ENCODE measurements at regions not wholly inside any gene's neighbourhood (a gene's known extent, or its start where the extent isn't known, plus 50 kb on each side); places are given as distances from the start of the nearest gene placed in this dataset.

- TF ChIP-seq CTCF (IDR thresholded peaks at IDR 0.05), result no peak
- H3K27me3 ChIP-seq, result no peaks in the 10 kb centered on the region
- intact Hi-C loops (cut with DNase I), result no loop called here
- H3K9me3 ChIP-seq, result no peaks in the 10 kb centered on the region
- H3K4me3 ChIP-seq, result no peak overlapping the region
- DNase-seq (ENCODE audit: low spot score in 2 of 2), result no peak
- H3K27ac ChIP-seq, result no peak overlapping the region
- H3K4me1 ChIP-seq, result no peaks in the 10 kb centered on the region
- no peaks in the 10 kb centered on the region for H3K36me3 ChIP-seq
Observed at GRCh38 chr10:130361351-130362105, 225.3 kb downstream of the GLRX3 start.

- Histone ChIP-seq H3K9me3 (no peaks in the 10 kb centered on the region), H3K4me1 (no peaks in the 10 kb centered on the region), H3K27me3 (no peaks in the 10 kb centered on the region), H3K27ac (no peak overlapping the region), H3K4me3 (no peak overlapping the region), H3K36me3 (no peaks in the 10 kb centered on the region)
- TF ChIP-seq CTCF (IDR thresholded peaks at IDR 0.05), result no peak
- intact Hi-C loops (cut with DNase I), result no loop called here
- DNase-seq (ENCODE audit: low spot score in 2 of 2), result no peak
Observed at GRCh38 chr10:130362308-130362761, 226.1 kb downstream of the GLRX3 start.

GRCh38 chr10:130363051-130363450 lies 226.9 kb downstream of the GLRX3 start:
- Histone ChIP-seq H3K4me3 (no peak overlapping the region), H3K27ac (no peak overlapping the region), H3K4me1 (no peaks in the 10 kb centered on the region), H3K27me3 (no peaks in the 10 kb centered on the region), H3K36me3 (no peaks in the 10 kb centered on the region), H3K9me3 (no peaks in the 10 kb centered on the region)
- intact Hi-C loops (cut with DNase I), result no loop called here
- DNase-seq (ENCODE audit: low spot score in 2 of 2), result no peak
- TF ChIP-seq CTCF (IDR thresholded peaks at IDR 0.05), result no peak

GRCh38 chr10:130363899-130364445 lies 227.8 kb downstream of the GLRX3 start:
- no peak for TF ChIP-seq CTCF (IDR thresholded peaks at IDR 0.05)
- no peaks in the 10 kb centered on the region for H3K27me3 ChIP-seq
- H3K27ac ChIP-seq, result no peak overlapping the region
- H3K36me3 ChIP-seq, result no peaks in the 10 kb centered on the region
- H3K4me3 ChIP-seq, result no peak overlapping the region
- no peaks in the 10 kb centered on the region for H3K4me1 ChIP-seq
- intact Hi-C loops (cut with DNase I), result no loop called here
- no peaks in the 10 kb centered on the region for H3K9me3 ChIP-seq
- no peak for DNase-seq (ENCODE audit: low spot score in 2 of 2)

GRCh38 chr10:130364631-130365411 lies 228.6 kb downstream of the GLRX3 start:
- no peaks in the 10 kb centered on the region for H3K4me1 ChIP-seq
- no peak overlapping the region for H3K27ac ChIP-seq
- intact Hi-C loops (cut with DNase I), result no loop called here
- no peaks in the 10 kb centered on the region for H3K9me3 ChIP-seq
- no peaks in the 10 kb centered on the region for H3K36me3 ChIP-seq
- no peak for DNase-seq (ENCODE audit: low spot score in 2 of 2)
- H3K27me3 ChIP-seq, result no peaks in the 10 kb centered on the region
- H3K4me3 ChIP-seq, result no peak overlapping the region
- no peak for TF ChIP-seq CTCF (IDR thresholded peaks at IDR 0.05)

Data from ascending aorta (tissue), 2 donors.